K562 (cell line): ENCODE measurements at regions not wholly inside any gene's neighbourhood (a gene's known extent, or its start where the extent isn't known, plus 50 kb on each side); places are given as distances from the start of the nearest gene placed in this dataset.

Experiments used
- ATAC-seq: fragments of 200-7000 bp; cut with Tn5 transposase; 3 replicates; pipeline ENCODE4 v1.9.1; 2020; ENCODE audit warnings: moderate library complexity
- BruUV-seq: library from RNA; stranded (reverse); fragments of 400-500 nt; replicated peaks from 2 replicates; lab custom pipeline; 2021; lab: Mats Ljungman, UMichigan
- CTCF ChIA-PET: fragments of 300-600 bp; formaldehyde crosslinking; extraction: SDS; loops from one replicate; lab custom pipeline; 2021; ENCODE audit warnings: low intra/inter-chr PET ratio; lab: Yijun Ruan, JAX
- POLR2A ChIA-PET: fragments of 300-600, 350-650 bp; sonication (Branson Sonifier 250); formaldehyde crosslinking; extraction: SDS; loops from one replicate; lab custom pipeline; 2021; ENCODE audit warnings: antibody characterized with exemption, inconsistent platforms; lab: Yijun Ruan, JAX
- DNase-seq, 4 experiments: peaks; one replicate each; pipeline versions ENCODE4 v3.0.0 to v3.0.0-alpha.2; 2011 to 2018; ENCODE audit warnings: low spot score in 3 of 4, mixed read lengths in 3 of 4; ENCODE audit errors: extremely low read depth in 1 of 4
- FAIRE-seq: peaks from 2 replicates; lab custom pipeline; 2011; peaks lifted over from hg19 to GRCh38; lab: Jason Lieb, UNC
- H2AFZ ChIP-seq: 2 replicates; pipeline ENCODE4 v1.6.0; 2011; ENCODE audit warnings: low read depth, low read length, control low read depth, inconsistent platforms
- H3K27ac ChIP-seq: fragments of 200-600 bp; 3 replicates; pipeline ENCODE4 v1.8.0; 2011; ENCODE audit warnings: low read depth, mild to moderate bottlenecking, control low read depth, inconsistent platforms, low read length, moderate library complexity, mixed read lengths; ENCODE audit errors: extremely low read depth
- H3K27me3 ChIP-seq, 2 experiments: fragments of 300-600 bp in 1 of 2; 2 replicates in 1 of 2; 3 replicates in 1 of 2; pipeline versions ENCODE4 v1.6.0 to v1.8.0; 2011; ENCODE audit warnings: inconsistent platforms in 2 of 2, low read length in 2 of 2, mild to moderate bottlenecking in 1 of 2, mixed read lengths in 1 of 2, moderate library complexity in 1 of 2; ENCODE audit not compliant: control insufficient read depth in 2 of 2, insufficient read depth in 2 of 2
- H3K36me3 ChIP-seq: fragments of 300-600 bp; 3 replicates; pipeline ENCODE4 v1.8.0; 2011; ENCODE audit warnings: mild to moderate bottlenecking, low read length, inconsistent platforms; ENCODE audit not compliant: control insufficient read depth, insufficient read depth
- H3K4me1 ChIP-seq, 2 experiments: fragments of 200-600 bp in 1 of 2; replicated peaks in 1 of 2; 2 replicates in 1 of 2; 3 replicates in 1 of 2; pipeline versions ENCODE4 v1.5.1 to v1.8.0; 2011; ENCODE audit warnings: inconsistent platforms in 2 of 2, low read length in 2 of 2, mild to moderate bottlenecking in 1 of 2, mixed read lengths in 1 of 2, moderate library complexity in 1 of 2; ENCODE audit not compliant: control insufficient read depth in 2 of 2, insufficient read depth in 2 of 2
- H3K4me2 ChIP-seq: 2 replicates; pipeline ENCODE4 v1.6.1; 2011; ENCODE audit warnings: low read length, control low read depth, inconsistent platforms, mixed read lengths; ENCODE audit not compliant: insufficient read depth
- H3K4me3 ChIP-seq: fragments of 200-600 bp; sonication (generic), shearing (Covaris generic); 2 replicates; pipeline ENCODE4 v1.5.1; 2016; ENCODE audit warnings: control low read depth, inconsistent platforms
- H3K79me2 ChIP-seq: fragments of 200-600 bp; 3 replicates; pipeline ENCODE4 v1.8.0; 2011; ENCODE audit warnings: low read length, inconsistent platforms; ENCODE audit not compliant: control insufficient read depth, insufficient read depth
- H3K9ac ChIP-seq, 2 experiments: 2 replicates each; pipeline versions ENCODE4 v1.6.0 to v1.6.1; 2011; ENCODE audit warnings: low read depth in 2 of 2, low read length in 2 of 2, control low read depth in 1 of 2, inconsistent platforms in 1 of 2, mild to moderate bottlenecking in 1 of 2, mixed read lengths in 1 of 2; ENCODE audit not compliant: insufficient read depth in 1 of 2
- H3K9me1 ChIP-seq: one replicate; pipeline ENCODE4 v1.6.0; 2011; ENCODE audit warnings: inconsistent platforms, mild to moderate bottlenecking, low read length, moderate library complexity; ENCODE audit not compliant: control insufficient read depth, insufficient read depth
- H3K9me3 ChIP-seq: replicated peaks from 2 replicates; pipeline ENCODE4 v1.5.1; 2011; ENCODE audit warnings: low read depth, low read length, inconsistent platforms; ENCODE audit not compliant: control insufficient read depth, insufficient read depth
- H4K20me1 ChIP-seq: replicated peaks from 2 replicates; pipeline ENCODE4 v1.6.1; 2011; ENCODE audit warnings: low read length, inconsistent platforms, mixed read lengths; ENCODE audit not compliant: control insufficient read depth, insufficient read depth
- BCOR ChIP-seq: fragments of 450-650 bp; IDR thresholded peaks from 2 replicates; pipeline ENCODE4 v1.6.1; 2016
- MEIS2 ChIP-seq: fragments of 450-650 bp; IDR thresholded peaks from 2 replicates; pipeline ENCODE4 v1.6.1; 2014; ENCODE audit warnings: mild to moderate bottlenecking; ENCODE audit not compliant: partially characterized antibody
- MTA3 ChIP-seq: fragments of 450-650 bp; formaldehyde crosslinking; IDR thresholded peaks from 2 replicates; pipeline ENCODE4 v1.6.1; 2017; ENCODE audit warnings: mild to moderate bottlenecking, borderline replicate concordance
- PCBP1 ChIP-seq: fragments of 200-400 bp; formaldehyde crosslinking; IDR thresholded peaks from 2 replicates; pipeline ENCODE4 v1.6.1; 2018; ENCODE audit warnings: mild to moderate bottlenecking, low read depth, low read length; ENCODE audit not compliant: poor library complexity, severe bottlenecking
- PRPF4 ChIP-seq: fragments of 200-400 bp; formaldehyde crosslinking; IDR thresholded peaks from one replicate; pipeline ENCODE4 v1.6.1; 2017; ENCODE audit warnings: low read length, low read depth, mild to moderate bottlenecking; ENCODE audit not compliant: insufficient read depth, poor library complexity, severe bottlenecking
- RBM25 ChIP-seq: fragments of 200-400 bp; formaldehyde crosslinking; IDR thresholded peaks from 2 replicates; pipeline ENCODE4 v1.6.1; 2018; ENCODE audit warnings: low read length, low read depth, moderate library complexity; ENCODE audit not compliant: severe bottlenecking
- TFAM ChIP-seq: fragments of 250-450 bp; sonication (Bioruptor Pico); conservative IDR thresholded peaks from 2 replicates; pipeline ENCODE4 v1.5.0; 2021; ENCODE audit warnings: mild to moderate bottlenecking, moderate library complexity
- TGIF2 ChIP-seq: sonication (generic); formaldehyde crosslinking; IDR thresholded peaks from 2 replicates; pipeline ENCODE4 v1.8.1; 2022; ENCODE audit warnings: mild to moderate bottlenecking, missing genetic modification reagents, moderate library complexity
- ZKSCAN8 ChIP-seq: fragments of 200-800 bp; sonication (Bioruptor generic); IDR thresholded peaks from 2 replicates; pipeline ENCODE4 v1.6.1; 2016; ENCODE audit warnings: missing genetic modification characterization, missing compliant biosample characterization
- ZSCAN32 ChIP-seq: fragments of 450-650 bp; formaldehyde crosslinking; IDR thresholded peaks from 2 replicates; pipeline ENCODE4 v1.4.0; 2020; ENCODE audit warnings: mild to moderate bottlenecking, moderate library complexity
- WGBS: fragments of 100-300 bp; shearing (Covaris generic); methylation state at CpG from one replicate; pipeline ENCODE4 v1.1.6; 2016; ENCODE audit warnings: low coverage, mixed read lengths; ENCODE audit not compliant: insufficient coverage; ENCODE audit errors: missing lambda C conversion rate; 5-methylcytosine and 5-hydroxymethylcytosine counted together
- in situ Hi-C: fragments of 300-500 bp; cut with MboI; formaldehyde crosslinking; loops from 4 replicates; pipeline ENCODE4 v1.15.0; 2018; ENCODE audit warnings: inconsistent platforms, mixed read lengths
- intact Hi-C: fragments of 100-400 bp; cut with micrococcal nuclease; formaldehyde crosslinking; loops from 2 replicates; pipeline ENCODE4 v1.14.2; 2022
- TF ChIP-seq, protein P1 (sequence below): fragments of 250-450 bp; sonication (Bioruptor Pico); IDR thresholded peaks from 2 replicates; pipeline ENCODE4 v1.6.1; 2021; ENCODE audit warnings: mild to moderate bottlenecking
- TF ChIP-seq, protein P2 (sequence below), 2 experiments: fragments of 200-800 bp in 1 of 2; sonication (Bioruptor generic) in 1 of 2; sonication (generic) in 1 of 2; formaldehyde crosslinking in 1 of 2; IDR thresholded peaks in 1 of 2; conservative IDR thresholded peaks in 1 of 2; 2 replicates each; pipeline versions ENCODE4 v1.5.0 to v1.6.1; 2016 to 2020; ENCODE audit warnings: missing compliant biosample characterization in 1 of 2, missing genetic modification characterization in 1 of 2, missing genetic modification reagents in 1 of 2
- TF ChIP-seq, protein P3 (sequence below): fragments of 250-450 bp; sonication (Bioruptor Pico); IDR thresholded peaks from 2 replicates; pipeline ENCODE4 v1.4.0; 2020; ENCODE audit warnings: mild to moderate bottlenecking, moderate library complexity
- TF ChIP-seq, protein P4 (sequence below): fragments of 250-450 bp; sonication (Bioruptor Pico); IDR thresholded peaks from 2 replicates; pipeline ENCODE4 v1.9.0; 2021; ENCODE audit warnings: mild to moderate bottlenecking, inconsistent platforms

DNA sequence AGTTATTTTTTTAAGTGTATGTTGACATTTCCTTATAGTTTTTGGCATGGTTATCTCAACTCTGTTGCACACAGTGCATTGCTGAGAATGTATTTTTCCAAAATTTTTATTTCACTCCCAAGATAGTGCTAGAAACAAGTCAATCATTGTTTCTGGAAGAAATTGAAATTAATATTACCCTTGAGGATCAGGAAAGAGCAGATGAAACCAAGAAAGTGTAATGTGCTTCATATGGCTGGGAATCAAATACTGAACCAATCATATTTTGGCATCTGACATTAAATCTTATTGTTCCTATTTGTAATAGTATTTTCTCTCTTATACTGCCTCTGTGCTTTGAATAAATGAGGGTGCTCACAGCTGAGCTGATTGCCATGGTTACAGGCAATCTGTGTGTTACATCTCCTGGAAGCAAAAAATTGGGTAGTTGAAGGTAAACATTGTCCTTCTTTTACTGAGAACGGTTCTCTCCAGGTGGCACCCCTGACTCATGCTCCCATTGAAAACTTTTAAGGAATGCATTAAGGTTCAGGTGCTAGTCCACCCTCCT lies 358.2 kb upstream of the NR3C2 start:
- 0% methylated on average over 1 of the region's 1 CpG for WGBS
- no TSS peak for BruUV-seq
- TF ChIP-seq, protein P1, sequence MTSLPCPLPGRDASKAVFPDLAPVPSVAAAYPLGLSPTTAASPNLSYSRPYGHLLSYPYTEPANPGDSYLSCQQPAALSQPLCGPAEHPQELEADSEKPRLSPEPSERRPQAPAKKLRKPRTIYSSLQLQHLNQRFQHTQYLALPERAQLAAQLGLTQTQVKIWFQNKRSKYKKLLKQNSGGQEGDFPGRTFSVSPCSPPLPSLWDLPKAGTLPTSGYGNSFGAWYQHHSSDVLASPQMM (CRISPR knock-in tag) = no peak
- TF ChIP-seq TGIF2 (CRISPR knock-in tag) = no peak
- TF ChIP-seq, protein P2, sequence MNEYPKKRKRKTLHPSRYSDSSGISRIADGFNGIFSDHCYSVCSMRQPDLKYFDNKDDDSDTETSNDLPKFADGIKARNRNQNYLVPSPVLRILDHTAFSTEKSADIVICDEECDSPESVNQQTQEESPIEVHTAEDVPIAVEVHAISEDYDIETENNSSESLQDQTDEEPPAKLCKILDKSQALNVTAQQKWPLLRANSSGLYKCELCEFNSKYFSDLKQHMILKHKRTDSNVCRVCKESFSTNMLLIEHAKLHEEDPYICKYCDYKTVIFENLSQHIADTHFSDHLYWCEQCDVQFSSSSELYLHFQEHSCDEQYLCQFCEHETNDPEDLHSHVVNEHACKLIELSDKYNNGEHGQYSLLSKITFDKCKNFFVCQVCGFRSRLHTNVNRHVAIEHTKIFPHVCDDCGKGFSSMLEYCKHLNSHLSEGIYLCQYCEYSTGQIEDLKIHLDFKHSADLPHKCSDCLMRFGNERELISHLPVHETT (CRISPR knock-in tag; conservative IDR thresholded peaks at IDR 0.05 in 1 of 2, IDR thresholded peaks at IDR 0.05 in 1 of 2) = no peak
- no peak for TF ChIP-seq MTA3
- no peak for TF ChIP-seq RBM25
- TF ChIP-seq, protein P3, sequence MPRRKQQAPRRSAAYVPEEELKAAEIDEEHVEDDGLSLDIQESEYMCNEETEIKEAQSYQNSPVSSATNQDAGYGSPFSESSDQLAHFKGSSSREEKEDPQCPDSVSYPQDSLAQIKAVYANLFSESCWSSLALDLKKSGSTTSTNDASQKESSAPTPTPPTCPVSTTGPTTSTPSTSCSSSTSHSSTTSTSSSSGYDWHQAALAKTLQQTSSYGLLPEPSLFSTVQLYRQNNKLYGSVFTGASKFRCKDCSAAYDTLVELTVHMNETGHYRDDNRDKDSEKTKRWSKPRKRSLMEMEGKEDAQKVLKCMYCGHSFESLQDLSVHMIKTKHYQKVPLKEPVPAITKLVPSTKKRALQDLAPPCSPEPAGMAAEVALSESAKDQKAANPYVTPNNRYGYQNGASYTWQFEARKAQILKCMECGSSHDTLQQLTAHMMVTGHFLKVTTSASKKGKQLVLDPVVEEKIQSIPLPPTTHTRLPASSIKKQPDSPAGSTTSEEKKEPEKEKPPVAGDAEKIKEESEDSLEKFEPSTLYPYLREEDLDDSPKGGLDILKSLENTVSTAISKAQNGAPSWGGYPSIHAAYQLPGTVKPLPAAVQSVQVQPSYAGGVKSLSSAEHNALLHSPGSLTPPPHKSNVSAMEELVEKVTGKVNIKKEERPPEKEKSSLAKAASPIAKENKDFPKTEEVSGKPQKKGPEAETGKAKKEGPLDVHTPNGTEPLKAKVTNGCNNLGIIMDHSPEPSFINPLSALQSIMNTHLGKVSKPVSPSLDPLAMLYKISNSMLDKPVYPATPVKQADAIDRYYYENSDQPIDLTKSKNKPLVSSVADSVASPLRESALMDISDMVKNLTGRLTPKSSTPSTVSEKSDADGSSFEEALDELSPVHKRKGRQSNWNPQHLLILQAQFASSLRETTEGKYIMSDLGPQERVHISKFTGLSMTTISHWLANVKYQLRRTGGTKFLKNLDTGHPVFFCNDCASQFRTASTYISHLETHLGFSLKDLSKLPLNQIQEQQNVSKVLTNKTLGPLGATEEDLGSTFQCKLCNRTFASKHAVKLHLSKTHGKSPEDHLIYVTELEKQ (CRISPR knock-in tag) = no peak
- TF ChIP-seq ZKSCAN8 (CRISPR knock-in tag) = no peak
- TF ChIP-seq ZSCAN32 (CRISPR knock-in tag) = no peak
- no peak for TF ChIP-seq MEIS2
- TF ChIP-seq PRPF4 = no peak
- TF ChIP-seq TFAM (CRISPR knock-in tag) = no peak
- TF ChIP-seq, protein P4, sequence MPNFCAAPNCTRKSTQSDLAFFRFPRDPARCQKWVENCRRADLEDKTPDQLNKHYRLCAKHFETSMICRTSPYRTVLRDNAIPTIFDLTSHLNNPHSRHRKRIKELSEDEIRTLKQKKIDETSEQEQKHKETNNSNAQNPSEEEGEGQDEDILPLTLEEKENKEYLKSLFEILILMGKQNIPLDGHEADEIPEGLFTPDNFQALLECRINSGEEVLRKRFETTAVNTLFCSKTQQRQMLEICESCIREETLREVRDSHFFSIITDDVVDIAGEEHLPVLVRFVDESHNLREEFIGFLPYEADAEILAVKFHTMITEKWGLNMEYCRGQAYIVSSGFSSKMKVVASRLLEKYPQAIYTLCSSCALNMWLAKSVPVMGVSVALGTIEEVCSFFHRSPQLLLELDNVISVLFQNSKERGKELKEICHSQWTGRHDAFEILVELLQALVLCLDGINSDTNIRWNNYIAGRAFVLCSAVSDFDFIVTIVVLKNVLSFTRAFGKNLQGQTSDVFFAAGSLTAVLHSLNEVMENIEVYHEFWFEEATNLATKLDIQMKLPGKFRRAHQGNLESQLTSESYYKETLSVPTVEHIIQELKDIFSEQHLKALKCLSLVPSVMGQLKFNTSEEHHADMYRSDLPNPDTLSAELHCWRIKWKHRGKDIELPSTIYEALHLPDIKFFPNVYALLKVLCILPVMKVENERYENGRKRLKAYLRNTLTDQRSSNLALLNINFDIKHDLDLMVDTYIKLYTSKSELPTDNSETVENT (CRISPR knock-in tag) = no peak
- TF ChIP-seq BCOR = no peak
- no peak for TF ChIP-seq PCBP1

More for the DNA sequence above, 358.2 kb upstream of the NR3C2 start:
- Histone ChIP-seq H3K9me3 (no peaks in the 10 kb centered on the region), H3K27ac (no peak overlapping the region), H4K20me1 (no peaks in the 10 kb centered on the region), H3K79me2 (no peaks in the 10 kb centered on the region), H3K36me3 (no peaks in the 10 kb centered on the region), H3K4me2 (no peak overlapping the region), H3K4me1 (no peaks in the 10 kb centered on the region), H3K27me3 (no peaks in the 10 kb centered on the region), H3K9ac (no peak overlapping the region), H2AFZ (no peak overlapping the region), H3K9me1 (no peaks in the 10 kb centered on the region), H3K4me3 (no peak overlapping the region)
- DNase-seq = no peak
- intact Hi-C loops (no loop called here), in situ Hi-C loops (no loop called here)
- ChIA-PET POLR2A (no interaction called here), CTCF (no interaction called here)
- ATAC-seq = no peak
- no peak for FAIRE-seq
